HL-60 (cell line): ENCODE measurements at regions not wholly inside any gene's neighbourhood (a gene's known extent, or its start where the extent isn't known, plus 50 kb on each side); places are given as distances from the start of the nearest gene placed in this dataset.

Experiments used
- DNase-seq, 2 experiments: peaks; one replicate each; pipeline ENCODE4 v3.0.0-alpha.2; 2010 to 2020; ENCODE audit warnings: low read depth in 1 of 2, low spot score in 1 of 2
- H3K27ac ChIP-seq: fragments of 250-450 bp; sonication (Bioruptor Pico); replicated peaks from 2 replicates; pipeline ENCODE4 v1.5.1; 2020; ENCODE audit warnings: mild to moderate bottlenecking, moderate library complexity
- H3K27me3 ChIP-seq: fragments of 250-450 bp; sonication (Bioruptor Pico); 2 replicates; pipeline ENCODE4 v1.5.1; 2021; ENCODE audit warnings: mild to moderate bottlenecking, moderate library complexity; ENCODE audit not compliant: insufficient read depth, poor library complexity, severe bottlenecking
- H3K4me3 ChIP-seq: replicated peaks from 2 replicates; pipeline ENCODE4 v1.5.1; 2011; ENCODE audit warnings: mild to moderate bottlenecking, control low read depth, low read length; ENCODE audit not compliant: insufficient read depth
- GABPA ChIP-seq: IDR thresholded peaks from 2 replicates; pipeline ENCODE4 v1.6.1; 2012; ENCODE audit warnings: low read depth
- POLR2AphosphoS5 ChIP-seq: IDR thresholded peaks from 2 replicates; pipeline ENCODE4 v1.6.1; 2012; ENCODE audit warnings: low read depth
- REST ChIP-seq: IDR thresholded peaks from 2 replicates; pipeline ENCODE4 v1.6.1; 2012; ENCODE audit warnings: low read depth; ENCODE audit not compliant: insufficient replicate concordance
- SPI1 ChIP-seq: IDR thresholded peaks from 2 replicates; pipeline ENCODE4 v1.6.1; 2012; ENCODE audit warnings: low read depth, mild to moderate bottlenecking, borderline replicate concordance
- TF ChIP-seq, protein P1 (sequence below): IDR thresholded peaks from one replicate; pipeline ENCODE4 v1.5.1; 2011; ENCODE audit warnings: low read length, control low read depth, inconsistent platforms; ENCODE audit not compliant: insufficient read depth

- Histone ChIP-seq H3K4me3 (no peak overlapping the region), H3K27ac (no peak overlapping the region), H3K27me3 (no peaks in the 10 kb centered on the region)
- no peak for DNase-seq
- TF ChIP-seq SPI1, result no peak
- TF ChIP-seq, protein P1, sequence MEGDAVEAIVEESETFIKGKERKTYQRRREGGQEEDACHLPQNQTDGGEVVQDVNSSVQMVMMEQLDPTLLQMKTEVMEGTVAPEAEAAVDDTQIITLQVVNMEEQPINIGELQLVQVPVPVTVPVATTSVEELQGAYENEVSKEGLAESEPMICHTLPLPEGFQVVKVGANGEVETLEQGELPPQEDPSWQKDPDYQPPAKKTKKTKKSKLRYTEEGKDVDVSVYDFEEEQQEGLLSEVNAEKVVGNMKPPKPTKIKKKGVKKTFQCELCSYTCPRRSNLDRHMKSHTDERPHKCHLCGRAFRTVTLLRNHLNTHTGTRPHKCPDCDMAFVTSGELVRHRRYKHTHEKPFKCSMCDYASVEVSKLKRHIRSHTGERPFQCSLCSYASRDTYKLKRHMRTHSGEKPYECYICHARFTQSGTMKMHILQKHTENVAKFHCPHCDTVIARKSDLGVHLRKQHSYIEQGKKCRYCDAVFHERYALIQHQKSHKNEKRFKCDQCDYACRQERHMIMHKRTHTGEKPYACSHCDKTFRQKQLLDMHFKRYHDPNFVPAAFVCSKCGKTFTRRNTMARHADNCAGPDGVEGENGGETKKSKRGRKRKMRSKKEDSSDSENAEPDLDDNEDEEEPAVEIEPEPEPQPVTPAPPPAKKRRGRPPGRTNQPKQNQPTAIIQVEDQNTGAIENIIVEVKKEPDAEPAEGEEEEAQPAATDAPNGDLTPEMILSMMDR, result no peak
- no peak for TF ChIP-seq POLR2AphosphoS5
- no peak for TF ChIP-seq REST
- no peak for TF ChIP-seq GABPA
Measured at GRCh38 chr16:5873221-5873620, 775.6 kb upstream of the EEF2KMT start.

DNA sequence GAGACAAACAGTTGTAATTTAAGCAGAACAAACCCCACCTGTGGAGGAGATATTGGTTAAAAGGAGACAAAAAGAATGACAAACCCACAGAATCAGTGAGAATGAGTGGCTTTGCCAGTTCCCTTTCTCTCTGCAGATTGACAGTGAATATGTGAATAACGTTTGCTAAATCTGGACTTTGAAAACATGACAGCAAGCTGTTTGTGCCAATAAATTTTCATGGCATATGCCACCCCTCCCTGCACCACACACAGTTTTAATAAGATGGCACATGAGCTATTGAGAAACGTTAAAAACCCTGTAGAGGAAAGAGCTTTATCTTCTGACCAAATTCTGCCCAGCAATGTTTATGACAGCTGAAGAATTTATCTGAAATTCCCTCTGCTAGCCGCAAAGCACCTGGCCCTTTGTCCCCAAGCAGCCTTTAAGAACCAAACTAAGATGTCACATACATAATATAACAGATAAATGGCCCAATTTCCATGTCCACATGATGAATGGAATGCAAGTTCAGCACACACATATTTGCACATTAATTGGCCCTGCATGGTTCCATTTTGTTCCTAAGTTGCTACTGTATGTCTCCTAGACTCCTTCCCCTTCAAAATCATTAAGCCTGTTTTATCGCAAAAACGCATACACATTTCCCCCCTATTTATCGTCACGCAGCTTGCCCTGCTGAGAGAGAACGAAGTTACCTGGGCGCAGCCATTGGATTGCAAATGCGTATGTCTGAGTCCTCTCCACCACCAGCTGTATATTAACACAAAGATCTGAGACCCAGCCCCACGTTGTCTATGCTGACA is 773.5 kb upstream of the EEF2KMT start:
- Histone ChIP-seq H3K27ac (no peak overlapping the region), H3K27me3 (no peaks in the 10 kb centered on the region), H3K4me3 (no peak overlapping the region)
- no peak for DNase-seq
- no peak for TF ChIP-seq REST
- no peak for TF ChIP-seq SPI1
- no peak for TF ChIP-seq POLR2AphosphoS5
- TF ChIP-seq, protein P1, result no peak
- no peak for TF ChIP-seq GABPA

GRCh38 chr16:5867250-5867649 is 769.7 kb upstream of the EEF2KMT start:
- no peak overlapping the region for H3K27ac ChIP-seq

More at GRCh38 chr16:5867250-5867649, 769.7 kb upstream of the EEF2KMT start:
- Histone ChIP-seq H3K27me3 (no peaks in the 10 kb centered on the region), H3K4me3 (no peak overlapping the region)
- no peak for DNase-seq
- TF ChIP-seq, protein P1, result no peak
- TF ChIP-seq GABPA (no peak), SPI1 (no peak), POLR2AphosphoS5 (no peak)
